GM23248 (cell line): ENCODE measurements at regions not wholly inside any gene's neighbourhood (a gene's known extent, or its start where the extent isn't known, plus 50 kb on each side); places are given as distances from the start of the nearest gene placed in this dataset.
A peak's percentile ranks its signal among the peaks of the same experiment; 100 is the strongest.

Experiments used
- DNase-seq: peaks from one replicate; pipeline ENCODE4 v3.0.0-alpha.2; 2015
- H2AFZ ChIP-seq: fragments of 200-600 bp; sonication (generic); 2 replicates; pipeline ENCODE4 v1.6.1; 2016; ENCODE audit warnings: antibody characterized with exemption
- H3F3A ChIP-seq: fragments of 200-600 bp; sonication (generic); 2 replicates; pipeline ENCODE4 v1.6.1; 2016; ENCODE audit warnings: mild to moderate bottlenecking, antibody characterized with exemption, mixed run types; ENCODE audit not compliant: insufficient read depth
- H3K27ac ChIP-seq: fragments of 200-600 bp; sonication (generic); 2 replicates; pipeline ENCODE4 v1.5.1; 2016; ENCODE audit warnings: mild to moderate bottlenecking
- H3K27me3 ChIP-seq: fragments of 200-600 bp; sonication (generic); replicated peaks from 2 replicates; pipeline ENCODE4 v1.6.1; 2016; ENCODE audit warnings: mild to moderate bottlenecking; ENCODE audit not compliant: insufficient read depth
- H3K36me3 ChIP-seq: fragments of 200-600 bp; sonication (generic); 2 replicates; pipeline ENCODE4 v1.6.1; 2016; ENCODE audit warnings: low read depth, mild to moderate bottlenecking
- H3K4me1 ChIP-seq: fragments of 200-600 bp; sonication (generic); 2 replicates; pipeline ENCODE4 v1.6.1; 2016; ENCODE audit warnings: mild to moderate bottlenecking; ENCODE audit not compliant: insufficient read depth
- H3K4me2 ChIP-seq: fragments of 200-600 bp; sonication (generic); one replicate; pipeline ENCODE4 v1.6.1; 2016; ENCODE audit warnings: mild to moderate bottlenecking; ENCODE audit not compliant: unreplicated experiment
- H3K4me3 ChIP-seq: fragments of 200-600 bp; sonication (generic); 2 replicates; pipeline ENCODE4 v1.5.1; 2016; ENCODE audit warnings: mild to moderate bottlenecking
- H3K79me2 ChIP-seq: fragments of 200-600 bp; sonication (generic); 2 replicates; pipeline ENCODE4 v1.6.1; 2016; ENCODE audit warnings: mild to moderate bottlenecking; ENCODE audit not compliant: insufficient read depth
- H3K9ac ChIP-seq: fragments of 200-600 bp; sonication (generic); 2 replicates; pipeline ENCODE4 v1.6.1; 2016; ENCODE audit warnings: mild to moderate bottlenecking
- H3K9me2 ChIP-seq: fragments of 200-600 bp; sonication (generic); 2 replicates; pipeline ENCODE4 v1.6.1; 2016; ENCODE audit warnings: mixed run types, mild to moderate bottlenecking, moderate library complexity; ENCODE audit not compliant: insufficient read depth
- H3K9me3 ChIP-seq: fragments of 200-600 bp; sonication (generic); one replicate; pipeline ENCODE4 v1.6.1; 2017; ENCODE audit warnings: low read depth
- H4K20me1 ChIP-seq: fragments of 200-600 bp; sonication (generic); 2 replicates; pipeline ENCODE4 v1.6.0; 2016; ENCODE audit not compliant: insufficient read depth
- EZH2 ChIP-seq: fragments of 200-600 bp; sonication (generic); IDR thresholded peaks from 2 replicates; pipeline ENCODE4 v1.6.1; 2018; ENCODE audit warnings: antibody characterized with exemption, mild to moderate bottlenecking; ENCODE audit not compliant: insufficient read depth, poor library complexity, severe bottlenecking
- EZH2phosphoT487 ChIP-seq: fragments of 200-600 bp; sonication (generic); IDR thresholded peaks from 2 replicates; pipeline ENCODE4 v1.6.1; 2018; ENCODE audit warnings: antibody characterized with exemption, moderate library complexity, mild to moderate bottlenecking, low read depth; ENCODE audit not compliant: insufficient read depth
- WGBS, 2 experiments: methylation state at CpG; one replicate each; pipeline ENCODE4 v1.1.6; 2015 to 2017; ENCODE audit warnings: low lambda C conversion rate in 2 of 2, low coverage in 1 of 2; ENCODE audit errors: missing lambda C conversion rate in 2 of 2; 5-methylcytosine and 5-hydroxymethylcytosine counted together
- in situ Hi-C: fragments of 300-500 bp; cut with MboI; formaldehyde crosslinking; loops from 2 replicates; pipeline ENCODE4 v1.15.0; 2020

- no peak overlapping the region for H2AFZ ChIP-seq
- 70 to 75% methylated on average over 9 of the region's 9 CpGs for WGBS, 2 experiments
- no peak overlapping the region for H3K4me3 ChIP-seq
- no peaks in the 10 kb centered on the region for H3K36me3 ChIP-seq
- H3K9me3 ChIP-seq, result no peaks in the 10 kb centered on the region
- H3K27ac ChIP-seq, result no peak overlapping the region
- in situ Hi-C loops, result no loop called here
- no peak for TF ChIP-seq EZH2phosphoT487
- no peak for TF ChIP-seq EZH2
- 0 out of 2 replicates have a peak, but pooled peaks cover 9% of the 10 kb centered on the region for H3K27me3 ChIP-seq
- H3K4me1 ChIP-seq, result no peaks in the 10 kb centered on the region
- H3K9ac ChIP-seq, result no peak overlapping the region
- no peaks in the 10 kb centered on the region for H3K79me2 ChIP-seq
- H4K20me1 ChIP-seq, result no peaks in the 10 kb centered on the region
- H3K9me2 ChIP-seq, result no peaks in the 10 kb centered on the region
- H3F3A ChIP-seq, result no peaks in the 10 kb centered on the region
- no peak overlapping the region for H3K4me2 ChIP-seq
- no peak for DNase-seq
These were observed 62.6 kb upstream of the SDK2 start for GRCh38 chr17:73706858-73707257.

GRCh38 chr17:73707358-73707757 is 63.1 kb upstream of the SDK2 start:
- H3K9me2 ChIP-seq, result no peaks in the 10 kb centered on the region
- H3K4me3 ChIP-seq, result no peak overlapping the region
- H3K36me3 ChIP-seq, result no peaks in the 10 kb centered on the region
- no peak overlapping the region for H3K9ac ChIP-seq
- TF ChIP-seq EZH2phosphoT487 (no peak), EZH2 (no peak)
- no peak overlapping the region for H2AFZ ChIP-seq
- H3K79me2 ChIP-seq, result no peaks in the 10 kb centered on the region
- no peaks in the 10 kb centered on the region for H3F3A ChIP-seq
- H3K4me1 ChIP-seq, result no peaks in the 10 kb centered on the region
- in situ Hi-C loops, result no loop called here
- 49 to 60% methylated on average over 4 of the region's 4 CpGs for WGBS, 2 experiments
- no peaks in the 10 kb centered on the region for H4K20me1 ChIP-seq
- no peak overlapping the region for H3K27ac ChIP-seq
- H3K27me3 ChIP-seq, result 0 out of 2 replicates have a peak, but pooled peaks cover 11% of the 10 kb centered on the region
- H3K4me2 ChIP-seq, result no peak overlapping the region
- no peak for DNase-seq
- no peaks in the 10 kb centered on the region for H3K9me3 ChIP-seq

GRCh38 chr17:73710095-73710592 is 65.9 kb upstream of the SDK2 start:
- in situ Hi-C loops, result no loop called here
- H3K9ac ChIP-seq, result no peak overlapping the region
- no peak overlapping the region for H3K4me2 ChIP-seq
- H2AFZ ChIP-seq, result no peak overlapping the region
- TF ChIP-seq EZH2, result no peak
- TF ChIP-seq EZH2phosphoT487, result no peak
- no peaks in the 10 kb centered on the region for H3K4me1 ChIP-seq
- no peaks in the 10 kb centered on the region for H4K20me1 ChIP-seq
- H3K9me2 ChIP-seq, result no peaks in the 10 kb centered on the region
- peaks cover 20% of the 10 kb centered on the region; the same call in 1 of the 2 replicates for H3K27me3 ChIP-seq
- H3K4me3 ChIP-seq, result no peak overlapping the region
- H3F3A ChIP-seq, result no peaks in the 10 kb centered on the region
- H3K9me3 ChIP-seq, result no peaks in the 10 kb centered on the region
- no peaks in the 10 kb centered on the region for H3K36me3 ChIP-seq
- peak; percentile 52 for DNase-seq
- no peaks in the 10 kb centered on the region for H3K79me2 ChIP-seq
- 33 to 35% methylated on average over 15 of the region's 15 CpGs for WGBS, 2 experiments
- no peak overlapping the region for H3K27ac ChIP-seq

- no peak overlapping the region for H3K4me2 ChIP-seq
- peaks cover 20% of the 10 kb centered on the region; the same call in 1 of the 2 replicates for H3K27me3 ChIP-seq
- no peak for TF ChIP-seq EZH2
- no peak for TF ChIP-seq EZH2phosphoT487
- H3K9me3 ChIP-seq, result no peaks in the 10 kb centered on the region
- H2AFZ ChIP-seq, result no peak overlapping the region
- H3K4me1 ChIP-seq, result no peaks in the 10 kb centered on the region
- no peaks in the 10 kb centered on the region for H3F3A ChIP-seq
- H3K36me3 ChIP-seq, result no peaks in the 10 kb centered on the region
- in situ Hi-C loops, result no loop called here
- no peak overlapping the region for H3K9ac ChIP-seq
- 64 to 66% methylated on average over 5 of the region's 5 CpGs for WGBS, 2 experiments
- no peaks in the 10 kb centered on the region for H4K20me1 ChIP-seq
- H3K27ac ChIP-seq, result no peak overlapping the region
- no peak for DNase-seq
- H3K4me3 ChIP-seq, result no peak overlapping the region
- no peaks in the 10 kb centered on the region for H3K79me2 ChIP-seq
- H3K9me2 ChIP-seq, result no peaks in the 10 kb centered on the region
These were observed 66.9 kb upstream of the SDK2 start for GRCh38 chr17:73711184-73711583.

- Histone ChIP-seq H2AFZ (no peak overlapping the region), H3K4me2 (no peak overlapping the region), H3K27ac (no peak overlapping the region), H4K20me1 (no peaks in the 10 kb centered on the region), H3K9me2 (no peaks in the 10 kb centered on the region), H3K36me3 (no peaks in the 10 kb centered on the region), H3K4me1 (no peaks in the 10 kb centered on the region), H3K27me3 (peaks cover 20% of the 10 kb centered on the region; the same call in 1 of the 2 replicates), H3F3A (no peaks in the 10 kb centered on the region), H3K79me2 (no peaks in the 10 kb centered on the region), H3K9ac (no peak overlapping the region), H3K9me3 (no peaks in the 10 kb centered on the region), H3K4me3 (no peak overlapping the region)
- DNase-seq, result no peak
- TF ChIP-seq EZH2phosphoT487 (no peak), EZH2 (no peak)
- in situ Hi-C loops, result no loop called here
- WGBS, 2 experiments, result 63 to 67% methylated on average over 8 of the region's 8 CpGs
These were observed 67.7 kb upstream of the SDK2 start for GRCh38 chr17:73711916-73712315.
